HCT116 (cell line): ENCODE measurements at regions not wholly inside any gene's neighbourhood (a gene's known extent, or its start where the extent isn't known, plus 50 kb on each side); places are given as distances from the start of the nearest gene placed in this dataset.

Experiments
- CBX3 ChIP-seq: IDR thresholded peaks from 2 replicates; pipeline ENCODE4 v1.6.1; 2012; ENCODE audit warnings: low read depth
- POLR2A ChIP-seq: IDR thresholded peaks from 2 replicates; pipeline ENCODE4 v1.7.0; 2011; ENCODE audit warnings: borderline replicate concordance; ENCODE audit not compliant: insufficient read depth, insufficient read length; ENCODE audit errors: extremely low read depth
- SP1 ChIP-seq: IDR thresholded peaks from 2 replicates; pipeline ENCODE4 v1.6.1; 2012; ENCODE audit warnings: low read depth
- TF ChIP-seq, protein P1 (sequence below), 3 experiments: fragments of 200-600 bp in 1 of 3; sonication (generic) in 1 of 3; IDR thresholded peaks in 2 of 3; conservative IDR thresholded peaks in 1 of 3; 2 replicates each; pipeline ENCODE4 v1.5.1; 2012 to 2017; ENCODE audit warnings: low read depth in 2 of 3, low read length in 2 of 3, antibody characterized with exemption in 1 of 3, borderline replicate concordance in 1 of 3, control low read depth in 1 of 3, mild to moderate bottlenecking in 1 of 3, mixed read lengths in 1 of 3, mixed run types in 1 of 3, moderate library complexity in 1 of 3; ENCODE audit not compliant: insufficient read depth in 1 of 3

DNA sequence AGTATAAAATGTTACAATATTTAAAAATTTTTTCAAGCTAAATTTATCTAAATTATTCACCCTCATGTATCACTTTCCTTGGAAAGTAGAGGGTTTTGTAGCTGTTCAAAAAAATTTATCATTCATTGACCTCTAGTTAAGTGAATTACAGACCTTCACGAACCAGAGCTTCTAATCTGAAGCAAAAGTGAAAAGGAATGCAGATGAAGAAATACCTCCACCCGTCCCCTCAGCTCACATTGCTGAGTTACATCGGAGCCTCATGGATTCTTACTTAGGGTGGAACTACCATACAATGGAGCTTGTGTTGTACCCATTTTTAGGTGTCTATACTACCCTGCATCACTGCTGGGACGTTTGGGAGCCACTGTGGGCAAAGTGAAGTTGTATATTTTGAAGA is 146.2 kb upstream of the NEDD9 start:
- TF ChIP-seq, protein P1, sequence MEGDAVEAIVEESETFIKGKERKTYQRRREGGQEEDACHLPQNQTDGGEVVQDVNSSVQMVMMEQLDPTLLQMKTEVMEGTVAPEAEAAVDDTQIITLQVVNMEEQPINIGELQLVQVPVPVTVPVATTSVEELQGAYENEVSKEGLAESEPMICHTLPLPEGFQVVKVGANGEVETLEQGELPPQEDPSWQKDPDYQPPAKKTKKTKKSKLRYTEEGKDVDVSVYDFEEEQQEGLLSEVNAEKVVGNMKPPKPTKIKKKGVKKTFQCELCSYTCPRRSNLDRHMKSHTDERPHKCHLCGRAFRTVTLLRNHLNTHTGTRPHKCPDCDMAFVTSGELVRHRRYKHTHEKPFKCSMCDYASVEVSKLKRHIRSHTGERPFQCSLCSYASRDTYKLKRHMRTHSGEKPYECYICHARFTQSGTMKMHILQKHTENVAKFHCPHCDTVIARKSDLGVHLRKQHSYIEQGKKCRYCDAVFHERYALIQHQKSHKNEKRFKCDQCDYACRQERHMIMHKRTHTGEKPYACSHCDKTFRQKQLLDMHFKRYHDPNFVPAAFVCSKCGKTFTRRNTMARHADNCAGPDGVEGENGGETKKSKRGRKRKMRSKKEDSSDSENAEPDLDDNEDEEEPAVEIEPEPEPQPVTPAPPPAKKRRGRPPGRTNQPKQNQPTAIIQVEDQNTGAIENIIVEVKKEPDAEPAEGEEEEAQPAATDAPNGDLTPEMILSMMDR (IDR thresholded peaks at IDR 0.05 in 2 of 3, conservative IDR thresholded peaks at IDR 0.05 in 1 of 3; ENCODE audit: borderline replicate concordance in 1 of 3, insufficient read depth in 1 of 3, low read depth in 2 of 3, low read length in 2 of 3), result no peak
- no peak for TF ChIP-seq POLR2A
- no peak for TF ChIP-seq CBX3
- no peak for TF ChIP-seq SP1
